HG02973 (cell line): ENCODE measurements at regions not wholly inside any gene's neighbourhood (a gene's known extent, or its start where the extent isn't known, plus 50 kb on each side); places are given as distances from the start of the nearest gene placed in this dataset.
A peak's percentile ranks its signal among the peaks of the same experiment; 100 is the strongest.

Source experiments
- ATAC-seq: cut with Tn5 transposase; IDR thresholded peaks from one replicate; pipeline ENCODE4 v1.9.1; 2021; ENCODE audit warnings: moderate library complexity; ENCODE audit not compliant: unreplicated experiment

GRCh38 chr2:38174131-38174530, 98.2 kb upstream of the CYP1B1 start:
- ATAC-seq: no peak

GRCh38 chr2:38173683-38174082, 97.7 kb upstream of the CYP1B1 start:
- ATAC-seq: no peak

GRCh38 chr2:38171208-38171855, 95.4 kb upstream of the CYP1B1 start:
- no peak for ATAC-seq

- no peak for ATAC-seq
These were observed 94.8 kb upstream of the CYP1B1 start for GRCh38 chr2:38170733-38171132.

GRCh38 chr2:38170067-38170466, 94.1 kb upstream of the CYP1B1 start:
- ATAC-seq: no peak

GRCh38 chr2:38168710-38169480, 92.9 kb upstream of the CYP1B1 start:
- no peak for ATAC-seq

GRCh38 chr2:38167968-38168350, 92.0 kb upstream of the CYP1B1 start:
- no peak for ATAC-seq

- ATAC-seq: no peak
These were observed 89.7 kb upstream of the CYP1B1 start for GRCh38 chr2:38165698-38166097.

- ATAC-seq: peak; percentile 59
These were observed 88.9 kb upstream of the CYP1B1 start for GRCh38 chr2:38164881-38165280.

GRCh38 chr2:38163579-38163978, 87.6 kb upstream of the CYP1B1 start:
- no peak for ATAC-seq

- ATAC-seq: no peak
These were observed 87.1 kb upstream of the CYP1B1 start for GRCh38 chr2:38163006-38163405.

- ATAC-seq: no peak
These were observed 84.6 kb upstream of the CYP1B1 start for GRCh38 chr2:38160516-38160915.

GRCh38 chr2:38159597-38159996, 83.6 kb upstream of the CYP1B1 start:
- no peak for ATAC-seq

- ATAC-seq: no peak
These were observed 83.2 kb upstream of the CYP1B1 start for GRCh38 chr2:38159191-38159590.

- ATAC-seq: no peak
These were observed 82.6 kb upstream of the CYP1B1 start for GRCh38 chr2:38158378-38159118.

GRCh38 chr2:38156436-38156835, 80.5 kb upstream of the CYP1B1 start:
- ATAC-seq: no peak

- no peak for ATAC-seq
These were observed 79.1 kb upstream of the CYP1B1 start for GRCh38 chr2:38155015-38155414.

- no peak for ATAC-seq
These were observed 78.4 kb upstream of the CYP1B1 start for GRCh38 chr2:38154395-38154794.

GRCh38 chr2:38153476-38154135, 77.7 kb upstream of the CYP1B1 start:
- no peak for ATAC-seq

GRCh38 chr2:38152913-38153312, 77.0 kb upstream of the CYP1B1 start:
- ATAC-seq: no peak

GRCh38 chr2:38152035-38152434, 76.1 kb upstream of the CYP1B1 start:
- ATAC-seq: no peak
